H1 (cell line): ENCODE measurements at regions not wholly inside any gene's neighbourhood (a gene's known extent, or its start where the extent isn't known, plus 50 kb on each side); places are given as distances from the start of the nearest gene placed in this dataset.

Source experiments
- CTCF ChIA-PET: fragments of 300-600 bp; sonication (Branson Sonifier 250); formaldehyde crosslinking; loops from one replicate; lab custom pipeline; 2021; ENCODE audit not compliant: partially characterized antibody; lab: Charles Lee
- POLR2A ChIA-PET: fragments of 300-600 bp; sonication (Branson Sonifier 250); formaldehyde crosslinking; loops from one replicate; lab custom pipeline; 2021; ENCODE audit warnings: inconsistent platforms; ENCODE audit not compliant: partially characterized antibody; lab: Charles Lee
- DNase-seq, 2 experiments: peaks; one replicate each; pipeline versions ENCODE4 v3.0.0 to v3.0.0-alpha.2; 2010 to 2022; ENCODE audit warnings: low spot score in 2 of 2, low read depth in 1 of 2, mixed read lengths in 1 of 2
- FAIRE-seq: peaks from 2 replicates; lab custom pipeline; 2011; peaks lifted over from hg19 to GRCh38; lab: Jason Lieb, UNC
- H2AFZ ChIP-seq: 2 replicates; pipeline ENCODE4 v1.8.1; 2012; ENCODE audit warnings: low read length, inconsistent platforms
- H2AK5ac ChIP-seq: 2 replicates; pipeline ENCODE4 v1.6.1; 2013; ENCODE audit warnings: low read depth, low read length
- H2BK120ac ChIP-seq: replicated peaks from 2 replicates; pipeline ENCODE3; 2013; ENCODE audit warnings: low read depth, low read length, inconsistent platforms
- H2BK12ac ChIP-seq: 2 replicates; pipeline ENCODE4 v1.6.1; 2013; ENCODE audit warnings: low read depth, low read length
- H2BK15ac ChIP-seq: 2 replicates; pipeline ENCODE4 v1.6.1; 2013; ENCODE audit warnings: low read length
- H2BK20ac ChIP-seq: 2 replicates; pipeline ENCODE4 v1.6.1; 2013; ENCODE audit warnings: low read length
- H2BK5ac ChIP-seq: 2 replicates; pipeline ENCODE4 v1.6.1; 2013; ENCODE audit warnings: low read depth, low read length
- H3K14ac ChIP-seq: 2 replicates; pipeline ENCODE4 v1.6.1; 2013; ENCODE audit warnings: inconsistent platforms; ENCODE audit not compliant: insufficient read length
- H3K18ac ChIP-seq: 2 replicates; pipeline ENCODE4 v1.6.1; 2013; ENCODE audit warnings: low read length; ENCODE audit errors: extremely low read depth
- H3K23ac ChIP-seq: 2 replicates; pipeline ENCODE4 v1.6.1; 2013; ENCODE audit warnings: inconsistent platforms; ENCODE audit not compliant: insufficient read length
- H3K23me2 ChIP-seq: 2 replicates; pipeline ENCODE4 v1.6.1; 2013; ENCODE audit warnings: low read depth, low read length
- H3K27ac ChIP-seq: 2 replicates; pipeline ENCODE4 v1.6.1; 2011; ENCODE audit warnings: low read depth, low read length, inconsistent platforms
- H3K27me3 ChIP-seq, 4 experiments: replicated peaks in 1 of 4; 1 replicate in 1 of 4; 2 replicates in 3 of 4; pipeline versions ENCODE4 v1.6.1 to v1.8.1; 2011 to 2013; ENCODE audit warnings: low read length in 3 of 4, mild to moderate bottlenecking in 3 of 4, inconsistent platforms in 2 of 4, mixed read lengths in 2 of 4, moderate library complexity in 1 of 4; ENCODE audit not compliant: control insufficient read depth in 3 of 4, insufficient read depth in 3 of 4; ENCODE audit errors: extremely low read depth in 1 of 4
- H3K36me3 ChIP-seq, 4 experiments: 2 replicates each; pipeline versions ENCODE4 v1.6.1 to v1.8.1; 2011 to 2013; ENCODE audit warnings: mild to moderate bottlenecking in 4 of 4, low read length in 3 of 4, moderate library complexity in 2 of 4, control low read depth in 1 of 4, inconsistent platforms in 1 of 4; ENCODE audit not compliant: insufficient read depth in 4 of 4, control insufficient read depth in 2 of 4
- H3K4ac ChIP-seq: replicated peaks from 2 replicates; pipeline ENCODE3; 2013; ENCODE audit warnings: low read length, low read depth, mixed read lengths, inconsistent platforms; ENCODE audit not compliant: insufficient read length
- H3K4me1 ChIP-seq, 4 experiments: replicated peaks in 1 of 4; 1 replicate in 1 of 4; 2 replicates in 3 of 4; pipeline versions ENCODE4 v1.6.1 to v1.8.1; 2011 to 2013; ENCODE audit warnings: low read length in 3 of 4, inconsistent platforms in 2 of 4, mixed read lengths in 1 of 4; ENCODE audit not compliant: insufficient read depth in 4 of 4, control insufficient read depth in 3 of 4
- H3K4me2 ChIP-seq, 2 experiments: 2 replicates each; pipeline versions ENCODE4 v1.6.1 to v1.8.1; 2011 to 2013; ENCODE audit warnings: low read depth in 2 of 2, low read length in 2 of 2, control low read depth in 1 of 2, inconsistent platforms in 1 of 2, mild to moderate bottlenecking in 1 of 2; ENCODE audit not compliant: insufficient read depth in 1 of 2
- H3K4me3 ChIP-seq, 4 experiments: fragments of 200-600, 300-600 bp in 1 of 4; sonication (generic), shearing (Covaris generic), sonication (Bioruptor Twin) in 1 of 4; 2 replicates each; pipeline versions ENCODE4 v1.5.1 to v1.8.1; 2011 to 2016; ENCODE audit warnings: low read length in 4 of 4, low read depth in 3 of 4, control low read depth in 2 of 4, inconsistent platforms in 2 of 4, mild to moderate bottlenecking in 2 of 4, mixed read lengths in 1 of 4, moderate library complexity in 1 of 4; ENCODE audit not compliant: insufficient read depth in 2 of 4; ENCODE audit errors: extremely low read depth in 1 of 4
- H3K56ac ChIP-seq: replicated peaks from 2 replicates; pipeline ENCODE3; 2013; ENCODE audit warnings: low read depth, mild to moderate bottlenecking, mixed read lengths, low read length, inconsistent platforms; ENCODE audit not compliant: insufficient read length
- H3K79me1 ChIP-seq: 2 replicates; pipeline ENCODE4 v1.6.1; 2013; ENCODE audit warnings: low read depth, low read length, control low read depth
- H3K79me2 ChIP-seq, 2 experiments: 2 replicates each; pipeline versions ENCODE4 v1.6.1 to v1.8.1; 2012 to 2013; ENCODE audit warnings: low read length in 2 of 2, mild to moderate bottlenecking in 2 of 2, inconsistent platforms in 1 of 2; ENCODE audit not compliant: insufficient read depth in 2 of 2, control insufficient read depth in 1 of 2
- H3K9ac ChIP-seq, 4 experiments: replicated peaks in 1 of 4; 1 replicate in 1 of 4; 2 replicates in 3 of 4; pipeline versions ENCODE4 v1.6.1 to v1.8.1; 2011 to 2013; ENCODE audit warnings: low read depth in 3 of 4, low read length in 3 of 4, control low read depth in 2 of 4, mild to moderate bottlenecking in 2 of 4, moderate library complexity in 2 of 4, inconsistent platforms in 1 of 4; ENCODE audit errors: extremely low read depth in 1 of 4
- H3K9me3 ChIP-seq, 2 experiments: 2 replicates each; pipeline versions ENCODE4 v1.6.1 to v1.8.1; 2012 to 2013; ENCODE audit warnings: mild to moderate bottlenecking in 2 of 2, moderate library complexity in 2 of 2, control low read depth in 1 of 2, inconsistent platforms in 1 of 2, low read depth in 1 of 2, low read length in 1 of 2, mixed read lengths in 1 of 2; ENCODE audit not compliant: insufficient read depth in 2 of 2
- H4K20me1 ChIP-seq, 2 experiments: replicated peaks in 1 of 2; 2 replicates each; pipeline versions ENCODE3 to v1.8.1; 2011 to 2013; ENCODE audit warnings: inconsistent platforms in 2 of 2, low read length in 2 of 2, mild to moderate bottlenecking in 1 of 2; ENCODE audit not compliant: insufficient read depth in 2 of 2, control insufficient read depth in 1 of 2
- H4K5ac ChIP-seq: 2 replicates; pipeline ENCODE4 v1.6.1; 2013; ENCODE audit warnings: low read length, low read depth, mixed read lengths, inconsistent platforms; ENCODE audit not compliant: insufficient read length
- H4K8ac ChIP-seq: 2 replicates; pipeline ENCODE4 v1.8.0; 2013; ENCODE audit warnings: mild to moderate bottlenecking, moderate library complexity, low read length, inconsistent platforms; ENCODE audit not compliant: insufficient read depth; ENCODE audit errors: extremely low read depth
- H4K91ac ChIP-seq: replicated peaks from 2 replicates; pipeline ENCODE3; 2013; ENCODE audit warnings: low read length, mixed read lengths, inconsistent platforms; ENCODE audit not compliant: insufficient read length
- CREB1 ChIP-seq: IDR thresholded peaks from 2 replicates; pipeline ENCODE4 v1.6.1; 2012; ENCODE audit warnings: inconsistent platforms
- CTCF ChIP-seq, 3 experiments: IDR thresholded peaks; 1 replicate in 2 of 3; 2 replicates in 1 of 3; pipeline versions ENCODE4 v1.5.1 to v1.6.1; 2011; ENCODE audit warnings: low read length in 3 of 3, mild to moderate bottlenecking in 3 of 3, inconsistent platforms in 2 of 3, low read depth in 1 of 3, moderate library complexity in 1 of 3; ENCODE audit not compliant: insufficient read depth in 1 of 3; ENCODE audit errors: control extremely low read depth in 1 of 3
- HDAC6 ChIP-seq: IDR thresholded peaks from one replicate; pipeline ENCODE4 v1.7.1; 2012; ENCODE audit warnings: low read depth, mild to moderate bottlenecking, inconsistent platforms, low read length, moderate library complexity
- SP1 ChIP-seq: IDR thresholded peaks from 2 replicates; pipeline ENCODE4 v1.6.1; 2011; ENCODE audit warnings: low read depth, low read length
- SRF ChIP-seq: IDR thresholded peaks from 2 replicates; pipeline ENCODE4 v1.6.1; 2011; ENCODE audit warnings: mild to moderate bottlenecking, low read depth, low read length, moderate library complexity
- TAF1 ChIP-seq: IDR thresholded peaks from 2 replicates; pipeline ENCODE4 v1.6.1; 2011; ENCODE audit warnings: mild to moderate bottlenecking, low read depth, low read length
- TBP ChIP-seq: IDR thresholded peaks from 2 replicates; pipeline ENCODE4 v1.6.1; 2011; ENCODE audit warnings: low read depth, low read length, improper control_type of control experiment
- TCF12 ChIP-seq: IDR thresholded peaks from 2 replicates; pipeline ENCODE4 v1.6.1; 2011; ENCODE audit warnings: low read depth, mild to moderate bottlenecking, low read length
- ZNF274 ChIP-seq: IDR thresholded peaks from 2 replicates; pipeline ENCODE4 v1.7.0; 2012; ENCODE audit warnings: low read length, borderline replicate concordance; ENCODE audit errors: extremely low read depth
- WGBS, 2 experiments: shearing (Covaris generic) in 1 of 2; methylation state at CpG; one replicate each; pipeline versions ENCODE4 v1.1.6 to v1.1.7; 2013 to 2015; ENCODE audit warnings: low lambda C conversion rate in 2 of 2, mixed read lengths in 2 of 2, inconsistent platforms in 1 of 2, low coverage in 1 of 2, missing lambda C conversion rate in 1 of 2; ENCODE audit not compliant: insufficient replicate concordance in 2 of 2, insufficient coverage in 1 of 2, insufficient read length in 1 of 2; ENCODE audit errors: extremely low coverage in 1 of 2, missing lambda C conversion rate in 1 of 2; 5-methylcytosine and 5-hydroxymethylcytosine counted together
- TF ChIP-seq, protein P1 (sequence below): IDR thresholded peaks from 2 replicates; pipeline ENCODE4 v1.6.1; 2012; ENCODE audit warnings: inconsistent platforms

- no peaks in the 10 kb centered on the region for H3K36me3 ChIP-seq
- H3K27ac ChIP-seq = no peak overlapping the region
- no peaks in the 10 kb centered on the region for H3K27me3 ChIP-seq
- H3K4me2 ChIP-seq = no peak overlapping the region
- no peak overlapping the region for H2BK20ac ChIP-seq
- no peak overlapping the region for H3K23ac ChIP-seq
- DNase-seq (no peak), FAIRE-seq (no peak)
- no peak overlapping the region for H4K8ac ChIP-seq
- H3K9me3 ChIP-seq = no peaks in the 10 kb centered on the region; a peak in 1 of 4 replicates
- ChIA-PET CTCF (no interaction called here), POLR2A (no interaction called here)
- H3K18ac ChIP-seq = no peak overlapping the region
- H2BK12ac ChIP-seq = no peak overlapping the region
- 0 out of 2 replicates have a peak overlapping the region, but pooled peaks have one; percentile 2 for H2AFZ ChIP-seq
- WGBS, 2 experiments = 80% methylated on average over 4 of the region's 4 CpGs; no CpG with 5 or more reads in 1 of the 2 experiments
- no peak overlapping the region for H3K4me3 ChIP-seq
- H2AK5ac ChIP-seq = no peak overlapping the region
- no peaks in the 10 kb centered on the region for H3K23me2 ChIP-seq
- H3K14ac ChIP-seq = no peak overlapping the region
- H3K79me2 ChIP-seq = no peaks in the 10 kb centered on the region
- H4K20me1 ChIP-seq = no peaks in the 10 kb centered on the region
- peak overlapping the region in 1 of 4 experiments; percentile 34; a peak in 1 of 7 replicates for H3K9ac ChIP-seq
- H3K4ac ChIP-seq = no peak overlapping the region
- H3K4me1 ChIP-seq = no peaks in the 10 kb centered on the region
- no peak overlapping the region for H2BK120ac ChIP-seq
- no peak overlapping the region for H3K56ac ChIP-seq
- no peak overlapping the region for H2BK5ac ChIP-seq
- H4K5ac ChIP-seq = no peak overlapping the region
- no peak overlapping the region for H4K91ac ChIP-seq
- H3K79me1 ChIP-seq = no peaks in the 10 kb centered on the region
- no peak overlapping the region for H2BK15ac ChIP-seq
- TF ChIP-seq TCF12 (no peak), HDAC6 (no peak), CTCF (IDR thresholded peaks at IDR 0.05; ENCODE audit: control extremely low read depth in 1 of 3, insufficient read depth in 1 of 3, low read depth in 1 of 3, low read length in 3 of 3) (no peak), CREB1 (no peak), TBP (no peak), SP1 (no peak), ZNF274 (no peak), TAF1 (no peak), SRF (no peak)
- TF ChIP-seq, protein P1, sequence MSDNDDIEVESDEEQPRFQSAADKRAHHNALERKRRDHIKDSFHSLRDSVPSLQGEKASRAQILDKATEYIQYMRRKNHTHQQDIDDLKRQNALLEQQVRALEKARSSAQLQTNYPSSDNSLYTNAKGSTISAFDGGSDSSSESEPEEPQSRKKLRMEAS = no peak
These were observed 326.7 kb upstream of the GRAMD2B start for GRCh38 chr5:126096442-126097006.
